ENCODE measurements at regions not wholly inside any gene's neighbourhood (a gene's known extent, or its start where the extent isn't known, plus 50 kb on each side); places are given as distances from the start of the nearest gene placed in this dataset.

GRCh38 chr2:238742066-238742465 lies 105.8 kb upstream of the TWIST2 start:
- no peak for DNase-seq
- Histone ChIP-seq H4K8ac (ENCODE audit: low read depth, low read length) (no peak overlapping the region), H3K4me1 (ENCODE audit: control insufficient read depth in 1 of 2, insufficient read depth in 2 of 2, low read length in 2 of 2) (no peaks in the 10 kb centered on the region), H3K79me2 (ENCODE audit: control insufficient read depth, insufficient read depth, low read length, poor library complexity) (no peaks in the 10 kb centered on the region), H4K12ac (ENCODE audit: low read depth, low read length) (no peak overlapping the region), H3K79me1 (ENCODE audit: low read length) (no peaks in the 10 kb centered on the region), H3K9me3 (ENCODE audit: insufficient read depth, low read depth, low read length) (peaks cover 37% of the 10 kb centered on the region), H2BK5ac (ENCODE audit: low read depth, low read length, poor library complexity) (no peak overlapping the region), H2AK5ac (ENCODE audit: low read length) (no peak overlapping the region), H3K27me3 (ENCODE audit: insufficient read depth, low read length) (peaks cover 3% of the 10 kb centered on the region), H4K91ac (ENCODE audit: low read depth, low read length) (no peak overlapping the region), H2AFZ (ENCODE audit: insufficient read depth, low read length, poor library complexity) (no peak overlapping the region), H3K36me3 (ENCODE audit: control insufficient read depth in 1 of 2, insufficient read depth in 2 of 2, low read length in 2 of 2) (no peaks in the 10 kb centered on the region), H3K4ac (ENCODE audit: low read depth, low read length) (no peak overlapping the region), H3K27ac (ENCODE audit: low read depth, low read length) (no peak overlapping the region), H3K9ac (ENCODE audit: low read length) (no peak overlapping the region), H3K14ac (ENCODE audit: low read length) (no peak overlapping the region), H2BK120ac (ENCODE audit: insufficient read depth, low read length, poor library complexity) (no peak overlapping the region), H3K23ac (ENCODE audit: low read length) (no peak overlapping the region), H3K4me2 (ENCODE audit: low read length) (no peak overlapping the region), H3K4me3 (ENCODE audit: low read depth, low read length) (no peak overlapping the region), H3K18ac (ENCODE audit: low read length) (no peak overlapping the region), H2BK12ac (ENCODE audit: low read length) (no peak overlapping the region)
- no CpG with 5 or more reads among the region's 3 CpGs for WGBS (ENCODE audit: extremely low coverage, insufficient coverage, insufficient read length)

GRCh38 chr2:238742664-238743063 lies 105.2 kb upstream of the TWIST2 start:
- Histone ChIP-seq H2BK120ac (ENCODE audit: insufficient read depth, low read length, poor library complexity) (no peak overlapping the region), H2AFZ (ENCODE audit: insufficient read depth, low read length, poor library complexity) (no peak overlapping the region), H3K14ac (ENCODE audit: low read length) (no peak overlapping the region), H3K4ac (ENCODE audit: low read depth, low read length) (no peak overlapping the region), H2BK5ac (ENCODE audit: low read depth, low read length, poor library complexity) (no peak overlapping the region), H3K4me3 (ENCODE audit: low read depth, low read length) (no peak overlapping the region), H3K79me2 (ENCODE audit: control insufficient read depth, insufficient read depth, low read length, poor library complexity) (no peaks in the 10 kb centered on the region), H3K27me3 (ENCODE audit: insufficient read depth, low read length) (peaks cover 3% of the 10 kb centered on the region), H3K27ac (ENCODE audit: low read depth, low read length) (no peak overlapping the region), H4K8ac (ENCODE audit: low read depth, low read length) (no peak overlapping the region), H3K36me3 (ENCODE audit: control insufficient read depth in 1 of 2, insufficient read depth in 2 of 2, low read length in 2 of 2) (no peaks in the 10 kb centered on the region), H3K23ac (ENCODE audit: low read length) (no peak overlapping the region), H2BK12ac (ENCODE audit: low read length) (no peak overlapping the region), H2AK5ac (ENCODE audit: low read length) (no peak overlapping the region), H3K79me1 (ENCODE audit: low read length) (no peaks in the 10 kb centered on the region), H4K91ac (ENCODE audit: low read depth, low read length) (no peak overlapping the region), H4K12ac (ENCODE audit: low read depth, low read length) (no peak overlapping the region), H3K4me1 (ENCODE audit: control insufficient read depth in 1 of 2, insufficient read depth in 2 of 2, low read length in 2 of 2) (no peaks in the 10 kb centered on the region), H3K4me2 (ENCODE audit: low read length) (no peak overlapping the region), H3K9me3 (ENCODE audit: insufficient read depth, low read depth, low read length) (peaks cover 40% of the 10 kb centered on the region), H3K18ac (ENCODE audit: low read length) (no peak overlapping the region), H3K9ac (ENCODE audit: low read length) (no peak overlapping the region)
- no CpG with 5 or more reads among the region's 8 CpGs for WGBS (ENCODE audit: extremely low coverage, insufficient coverage, insufficient read length)
- no peak for DNase-seq

- no peak overlapping the region for H4K12ac ChIP-seq (ENCODE audit: low read depth, low read length)
- H4K8ac ChIP-seq (ENCODE audit: low read depth, low read length), result no peak overlapping the region
- no peak overlapping the region for H2BK12ac ChIP-seq (ENCODE audit: low read length)
- no peak overlapping the region for H2BK120ac ChIP-seq (ENCODE audit: insufficient read depth, low read length, poor library complexity)
- no peak overlapping the region for H3K14ac ChIP-seq (ENCODE audit: low read length)
- H3K4me1 ChIP-seq (ENCODE audit: control insufficient read depth in 1 of 2, insufficient read depth in 2 of 2, low read length in 2 of 2), result no peaks in the 10 kb centered on the region
- H2AK5ac ChIP-seq (ENCODE audit: low read length), result no peak overlapping the region
- peaks cover 38% of the 10 kb centered on the region for H3K9me3 ChIP-seq (ENCODE audit: insufficient read depth, low read depth, low read length)
- no peak overlapping the region for H3K23ac ChIP-seq (ENCODE audit: low read length)
- WGBS (ENCODE audit: extremely low coverage, insufficient coverage, insufficient read length), result no CpG with 5 or more reads among the region's 21 CpGs
- no peak overlapping the region for H3K9ac ChIP-seq (ENCODE audit: low read length)
- peaks cover 3% of the 10 kb centered on the region for H3K27me3 ChIP-seq (ENCODE audit: insufficient read depth, low read length)
- peak in 1 of 2 donors; percentile 11 for DNase-seq
- no peak overlapping the region for H3K4me3 ChIP-seq (ENCODE audit: low read depth, low read length)
- no peaks in the 10 kb centered on the region for H3K79me1 ChIP-seq (ENCODE audit: low read length)
- H3K4ac ChIP-seq (ENCODE audit: low read depth, low read length), result no peak overlapping the region
- H4K91ac ChIP-seq (ENCODE audit: low read depth, low read length), result no peak overlapping the region
- no peaks in the 10 kb centered on the region for H3K36me3 ChIP-seq (ENCODE audit: control insufficient read depth in 1 of 2, insufficient read depth in 2 of 2, low read length in 2 of 2)
- no peak overlapping the region for H3K4me2 ChIP-seq (ENCODE audit: low read length)
- no peak overlapping the region for H2AFZ ChIP-seq (ENCODE audit: insufficient read depth, low read length, poor library complexity)
- no peak overlapping the region for H3K27ac ChIP-seq (ENCODE audit: low read depth, low read length)
- no peaks in the 10 kb centered on the region for H3K79me2 ChIP-seq (ENCODE audit: control insufficient read depth, insufficient read depth, low read length, poor library complexity)
- no peak overlapping the region for H3K18ac ChIP-seq (ENCODE audit: low read length)
- no peak overlapping the region for H2BK5ac ChIP-seq (ENCODE audit: low read depth, low read length, poor library complexity)
Observed at GRCh38 chr2:238743243-238744065, 104.4 kb upstream of the TWIST2 start.

GRCh38 chr2:238744951-238745350 lies 102.9 kb upstream of the TWIST2 start:
- H3K9me3 ChIP-seq (ENCODE audit: insufficient read depth, low read depth, low read length), result peaks cover 41% of the 10 kb centered on the region
- no peak overlapping the region for H3K23ac ChIP-seq (ENCODE audit: low read length)
- H3K4ac ChIP-seq (ENCODE audit: low read depth, low read length), result no peak overlapping the region
- H3K4me2 ChIP-seq (ENCODE audit: low read length), result no peak overlapping the region
- H2BK12ac ChIP-seq (ENCODE audit: low read length), result no peak overlapping the region
- no peak overlapping the region for H3K14ac ChIP-seq (ENCODE audit: low read length)
- H3K79me1 ChIP-seq (ENCODE audit: low read length), result no peaks in the 10 kb centered on the region
- no peaks in the 10 kb centered on the region for H3K36me3 ChIP-seq (ENCODE audit: control insufficient read depth in 1 of 2, insufficient read depth in 2 of 2, low read length in 2 of 2)
- no peak overlapping the region for H2BK5ac ChIP-seq (ENCODE audit: low read depth, low read length, poor library complexity)
- H2AFZ ChIP-seq (ENCODE audit: insufficient read depth, low read length, poor library complexity), result no peak overlapping the region
- H3K9ac ChIP-seq (ENCODE audit: low read length), result no peak overlapping the region
- no peaks in the 10 kb centered on the region for H3K4me1 ChIP-seq (ENCODE audit: control insufficient read depth in 1 of 2, insufficient read depth in 2 of 2, low read length in 2 of 2)
- no peaks in the 10 kb centered on the region for H3K79me2 ChIP-seq (ENCODE audit: control insufficient read depth, insufficient read depth, low read length, poor library complexity)
- H4K8ac ChIP-seq (ENCODE audit: low read depth, low read length), result no peak overlapping the region
- H3K4me3 ChIP-seq (ENCODE audit: low read depth, low read length), result no peak overlapping the region
- no peak overlapping the region for H4K91ac ChIP-seq (ENCODE audit: low read depth, low read length)
- H3K27me3 ChIP-seq (ENCODE audit: insufficient read depth, low read length), result peaks cover 3% of the 10 kb centered on the region
- no peak overlapping the region for H3K27ac ChIP-seq (ENCODE audit: low read depth, low read length)
- no peak overlapping the region for H3K18ac ChIP-seq (ENCODE audit: low read length)
- no peak for DNase-seq
- no peak overlapping the region for H2BK120ac ChIP-seq (ENCODE audit: insufficient read depth, low read length, poor library complexity)
- H4K12ac ChIP-seq (ENCODE audit: low read depth, low read length), result no peak overlapping the region
- H2AK5ac ChIP-seq (ENCODE audit: low read length), result no peak overlapping the region
- no CpG with 5 or more reads among the region's 13 CpGs for WGBS (ENCODE audit: extremely low coverage, insufficient coverage, insufficient read length)

Data from trophoblast cell (in vitro differentiated cells and primary cell).